ENCODE measurements at regions not wholly inside any gene's neighbourhood (a gene's known extent, or its start where the extent isn't known, plus 50 kb on each side); places are given as distances from the start of the nearest gene placed in this dataset.

- TF ChIP-seq, protein P1, sequence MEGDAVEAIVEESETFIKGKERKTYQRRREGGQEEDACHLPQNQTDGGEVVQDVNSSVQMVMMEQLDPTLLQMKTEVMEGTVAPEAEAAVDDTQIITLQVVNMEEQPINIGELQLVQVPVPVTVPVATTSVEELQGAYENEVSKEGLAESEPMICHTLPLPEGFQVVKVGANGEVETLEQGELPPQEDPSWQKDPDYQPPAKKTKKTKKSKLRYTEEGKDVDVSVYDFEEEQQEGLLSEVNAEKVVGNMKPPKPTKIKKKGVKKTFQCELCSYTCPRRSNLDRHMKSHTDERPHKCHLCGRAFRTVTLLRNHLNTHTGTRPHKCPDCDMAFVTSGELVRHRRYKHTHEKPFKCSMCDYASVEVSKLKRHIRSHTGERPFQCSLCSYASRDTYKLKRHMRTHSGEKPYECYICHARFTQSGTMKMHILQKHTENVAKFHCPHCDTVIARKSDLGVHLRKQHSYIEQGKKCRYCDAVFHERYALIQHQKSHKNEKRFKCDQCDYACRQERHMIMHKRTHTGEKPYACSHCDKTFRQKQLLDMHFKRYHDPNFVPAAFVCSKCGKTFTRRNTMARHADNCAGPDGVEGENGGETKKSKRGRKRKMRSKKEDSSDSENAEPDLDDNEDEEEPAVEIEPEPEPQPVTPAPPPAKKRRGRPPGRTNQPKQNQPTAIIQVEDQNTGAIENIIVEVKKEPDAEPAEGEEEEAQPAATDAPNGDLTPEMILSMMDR (IDR thresholded peaks at IDR 0.05 in 2 of 3, conservative IDR thresholded peaks at IDR 0.05 in 1 of 3; ENCODE audit: control insufficient read depth in 2 of 3, extremely low read depth in 1 of 3, insufficient read depth in 1 of 3, low read depth in 3 of 3, low read length in 3 of 3), result no peak
- no peak for TF ChIP-seq RAD21 (IDR thresholded peaks at IDR 0.05; ENCODE audit: insufficient read depth, low read depth, low read length)
- no peak for TF ChIP-seq EZH2 (IDR thresholded peaks at IDR 0.05; ENCODE audit: borderline replicate concordance, control insufficient read depth, low read depth, low read length)
- no peak for TF ChIP-seq POLR2A (IDR thresholded peaks at IDR 0.05; ENCODE audit: low read depth, low read length)
- TF ChIP-seq CBFB (IDR thresholded peaks at IDR 0.05; ENCODE audit: low read depth), result no peak
- no peak for TF ChIP-seq ZNF274 (IDR thresholded peaks at IDR 0.05; ENCODE audit: insufficient read depth, insufficient read length)
- TF ChIP-seq SREBF2 (IDR thresholded peaks at IDR 0.05; ENCODE audit: low read length), result no peak
- TF ChIP-seq POLR2AphosphoS5 (IDR thresholded peaks at IDR 0.05; ENCODE audit: low read length), result no peak
- TF ChIP-seq BRCA1 (IDR thresholded peaks at IDR 0.05; ENCODE audit: low read depth, low read length), result no peak
- no peak for TF ChIP-seq SRF (IDR thresholded peaks at IDR 0.05; ENCODE audit: low read depth in 2 of 2, low read length in 2 of 2)
- TF ChIP-seq CEBPB (IDR thresholded peaks at IDR 0.05; ENCODE audit: borderline replicate concordance in 1 of 2, low read depth in 2 of 2, low read length in 2 of 2), result no peak
- no peak for TF ChIP-seq JUND (IDR thresholded peaks at IDR 0.05; ENCODE audit: low read depth, low read length)
- TF ChIP-seq, protein P2, sequence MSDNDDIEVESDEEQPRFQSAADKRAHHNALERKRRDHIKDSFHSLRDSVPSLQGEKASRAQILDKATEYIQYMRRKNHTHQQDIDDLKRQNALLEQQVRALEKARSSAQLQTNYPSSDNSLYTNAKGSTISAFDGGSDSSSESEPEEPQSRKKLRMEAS (IDR thresholded peaks at IDR 0.05; ENCODE audit: low read depth, low read length), result no peak
Observed at GRCh38 chr9:107426126-107426525, 63.4 kb downstream of the KLF4 start.
